H1 (cell line): ENCODE measurements at regions not wholly inside any gene's neighbourhood (a gene's known extent, or its start where the extent isn't known, plus 50 kb on each side); places are given as distances from the start of the nearest gene placed in this dataset.

Source experiments
- CTCF ChIA-PET: fragments of 300-600 bp; sonication (Branson Sonifier 250); formaldehyde crosslinking; loops from one replicate; lab custom pipeline; 2021; ENCODE audit not compliant: partially characterized antibody; lab: Charles Lee
- POLR2A ChIA-PET: fragments of 300-600 bp; sonication (Branson Sonifier 250); formaldehyde crosslinking; loops from one replicate; lab custom pipeline; 2021; ENCODE audit warnings: inconsistent platforms; ENCODE audit not compliant: partially characterized antibody; lab: Charles Lee
- DNase-seq, 2 experiments: peaks; one replicate each; pipeline versions ENCODE4 v3.0.0 to v3.0.0-alpha.2; 2010 to 2022; ENCODE audit warnings: low spot score in 2 of 2, low read depth in 1 of 2, mixed read lengths in 1 of 2
- FAIRE-seq: peaks from 2 replicates; lab custom pipeline; 2011; peaks lifted over from hg19 to GRCh38; lab: Jason Lieb, UNC
- H2AFZ ChIP-seq: 2 replicates; pipeline ENCODE4 v1.8.1; 2012; ENCODE audit warnings: low read length, inconsistent platforms
- H2AK5ac ChIP-seq: 2 replicates; pipeline ENCODE4 v1.6.1; 2013; ENCODE audit warnings: low read depth, low read length
- H2BK120ac ChIP-seq: replicated peaks from 2 replicates; pipeline ENCODE3; 2013; ENCODE audit warnings: low read depth, low read length, inconsistent platforms
- H2BK12ac ChIP-seq: 2 replicates; pipeline ENCODE4 v1.6.1; 2013; ENCODE audit warnings: low read depth, low read length
- H2BK15ac ChIP-seq: 2 replicates; pipeline ENCODE4 v1.6.1; 2013; ENCODE audit warnings: low read length
- H2BK20ac ChIP-seq: 2 replicates; pipeline ENCODE4 v1.6.1; 2013; ENCODE audit warnings: low read length
- H2BK5ac ChIP-seq: 2 replicates; pipeline ENCODE4 v1.6.1; 2013; ENCODE audit warnings: low read depth, low read length
- H3K14ac ChIP-seq: 2 replicates; pipeline ENCODE4 v1.6.1; 2013; ENCODE audit warnings: inconsistent platforms; ENCODE audit not compliant: insufficient read length
- H3K18ac ChIP-seq: 2 replicates; pipeline ENCODE4 v1.6.1; 2013; ENCODE audit warnings: low read length; ENCODE audit errors: extremely low read depth
- H3K23ac ChIP-seq: 2 replicates; pipeline ENCODE4 v1.6.1; 2013; ENCODE audit warnings: inconsistent platforms; ENCODE audit not compliant: insufficient read length
- H3K23me2 ChIP-seq: 2 replicates; pipeline ENCODE4 v1.6.1; 2013; ENCODE audit warnings: low read depth, low read length
- H3K27ac ChIP-seq: 2 replicates; pipeline ENCODE4 v1.6.1; 2011; ENCODE audit warnings: low read depth, low read length, inconsistent platforms
- H3K27me3 ChIP-seq, 4 experiments: replicated peaks in 1 of 4; 1 replicate in 1 of 4; 2 replicates in 3 of 4; pipeline versions ENCODE4 v1.6.1 to v1.8.1; 2011 to 2013; ENCODE audit warnings: low read length in 3 of 4, mild to moderate bottlenecking in 3 of 4, inconsistent platforms in 2 of 4, mixed read lengths in 2 of 4, moderate library complexity in 1 of 4; ENCODE audit not compliant: control insufficient read depth in 3 of 4, insufficient read depth in 3 of 4; ENCODE audit errors: extremely low read depth in 1 of 4
- H3K36me3 ChIP-seq, 4 experiments: 2 replicates each; pipeline versions ENCODE4 v1.6.1 to v1.8.1; 2011 to 2013; ENCODE audit warnings: mild to moderate bottlenecking in 4 of 4, low read length in 3 of 4, moderate library complexity in 2 of 4, control low read depth in 1 of 4, inconsistent platforms in 1 of 4; ENCODE audit not compliant: insufficient read depth in 4 of 4, control insufficient read depth in 2 of 4
- H3K4ac ChIP-seq: replicated peaks from 2 replicates; pipeline ENCODE3; 2013; ENCODE audit warnings: low read length, low read depth, mixed read lengths, inconsistent platforms; ENCODE audit not compliant: insufficient read length
- H3K4me1 ChIP-seq, 4 experiments: replicated peaks in 1 of 4; 1 replicate in 1 of 4; 2 replicates in 3 of 4; pipeline versions ENCODE4 v1.6.1 to v1.8.1; 2011 to 2013; ENCODE audit warnings: low read length in 3 of 4, inconsistent platforms in 2 of 4, mixed read lengths in 1 of 4; ENCODE audit not compliant: insufficient read depth in 4 of 4, control insufficient read depth in 3 of 4
- H3K4me2 ChIP-seq, 2 experiments: 2 replicates each; pipeline versions ENCODE4 v1.6.1 to v1.8.1; 2011 to 2013; ENCODE audit warnings: low read depth in 2 of 2, low read length in 2 of 2, control low read depth in 1 of 2, inconsistent platforms in 1 of 2, mild to moderate bottlenecking in 1 of 2; ENCODE audit not compliant: insufficient read depth in 1 of 2
- H3K4me3 ChIP-seq, 4 experiments: fragments of 200-600, 300-600 bp in 1 of 4; sonication (generic), shearing (Covaris generic), sonication (Bioruptor Twin) in 1 of 4; 2 replicates each; pipeline versions ENCODE4 v1.5.1 to v1.8.1; 2011 to 2016; ENCODE audit warnings: low read length in 4 of 4, low read depth in 3 of 4, control low read depth in 2 of 4, inconsistent platforms in 2 of 4, mild to moderate bottlenecking in 2 of 4, mixed read lengths in 1 of 4, moderate library complexity in 1 of 4; ENCODE audit not compliant: insufficient read depth in 2 of 4; ENCODE audit errors: extremely low read depth in 1 of 4
- H3K56ac ChIP-seq: replicated peaks from 2 replicates; pipeline ENCODE3; 2013; ENCODE audit warnings: low read depth, mild to moderate bottlenecking, mixed read lengths, low read length, inconsistent platforms; ENCODE audit not compliant: insufficient read length
- H3K79me1 ChIP-seq: 2 replicates; pipeline ENCODE4 v1.6.1; 2013; ENCODE audit warnings: low read depth, low read length, control low read depth
- H3K79me2 ChIP-seq, 2 experiments: 2 replicates each; pipeline versions ENCODE4 v1.6.1 to v1.8.1; 2012 to 2013; ENCODE audit warnings: low read length in 2 of 2, mild to moderate bottlenecking in 2 of 2, inconsistent platforms in 1 of 2; ENCODE audit not compliant: insufficient read depth in 2 of 2, control insufficient read depth in 1 of 2
- H3K9ac ChIP-seq, 4 experiments: replicated peaks in 1 of 4; 1 replicate in 1 of 4; 2 replicates in 3 of 4; pipeline versions ENCODE4 v1.6.1 to v1.8.1; 2011 to 2013; ENCODE audit warnings: low read depth in 3 of 4, low read length in 3 of 4, control low read depth in 2 of 4, mild to moderate bottlenecking in 2 of 4, moderate library complexity in 2 of 4, inconsistent platforms in 1 of 4; ENCODE audit errors: extremely low read depth in 1 of 4
- H3K9me3 ChIP-seq, 2 experiments: 2 replicates each; pipeline versions ENCODE4 v1.6.1 to v1.8.1; 2012 to 2013; ENCODE audit warnings: mild to moderate bottlenecking in 2 of 2, moderate library complexity in 2 of 2, control low read depth in 1 of 2, inconsistent platforms in 1 of 2, low read depth in 1 of 2, low read length in 1 of 2, mixed read lengths in 1 of 2; ENCODE audit not compliant: insufficient read depth in 2 of 2
- H4K20me1 ChIP-seq, 2 experiments: replicated peaks in 1 of 2; 2 replicates each; pipeline versions ENCODE3 to v1.8.1; 2011 to 2013; ENCODE audit warnings: inconsistent platforms in 2 of 2, low read length in 2 of 2, mild to moderate bottlenecking in 1 of 2; ENCODE audit not compliant: insufficient read depth in 2 of 2, control insufficient read depth in 1 of 2
- H4K5ac ChIP-seq: 2 replicates; pipeline ENCODE4 v1.6.1; 2013; ENCODE audit warnings: low read length, low read depth, mixed read lengths, inconsistent platforms; ENCODE audit not compliant: insufficient read length
- H4K8ac ChIP-seq: 2 replicates; pipeline ENCODE4 v1.8.0; 2013; ENCODE audit warnings: mild to moderate bottlenecking, moderate library complexity, low read length, inconsistent platforms; ENCODE audit not compliant: insufficient read depth; ENCODE audit errors: extremely low read depth
- H4K91ac ChIP-seq: replicated peaks from 2 replicates; pipeline ENCODE3; 2013; ENCODE audit warnings: low read length, mixed read lengths, inconsistent platforms; ENCODE audit not compliant: insufficient read length
- NRF1 ChIP-seq: IDR thresholded peaks from 2 replicates; pipeline ENCODE4 v1.6.1; 2011; ENCODE audit warnings: mild to moderate bottlenecking, low read depth, low read length, improper control_type of control experiment
- SP1 ChIP-seq: IDR thresholded peaks from 2 replicates; pipeline ENCODE4 v1.6.1; 2011; ENCODE audit warnings: low read depth, low read length
- WGBS, 2 experiments: shearing (Covaris generic) in 1 of 2; methylation state at CpG; one replicate each; pipeline versions ENCODE4 v1.1.6 to v1.1.7; 2013 to 2015; ENCODE audit warnings: low lambda C conversion rate in 2 of 2, mixed read lengths in 2 of 2, inconsistent platforms in 1 of 2, low coverage in 1 of 2, missing lambda C conversion rate in 1 of 2; ENCODE audit not compliant: insufficient replicate concordance in 2 of 2, insufficient coverage in 1 of 2, insufficient read length in 1 of 2; ENCODE audit errors: extremely low coverage in 1 of 2, missing lambda C conversion rate in 1 of 2; 5-methylcytosine and 5-hydroxymethylcytosine counted together

- H2BK15ac ChIP-seq: no peak overlapping the region
- H3K4me1 ChIP-seq: no peaks in the 10 kb centered on the region
- no peak overlapping the region for H2AK5ac ChIP-seq
- FAIRE-seq (no peak), DNase-seq (no peak)
- H4K5ac ChIP-seq: no peak overlapping the region
- no peak overlapping the region for H2BK20ac ChIP-seq
- H3K4me2 ChIP-seq: no peak overlapping the region
- H3K27ac ChIP-seq: no peak overlapping the region
- H3K23me2 ChIP-seq: no peaks in the 10 kb centered on the region
- H3K56ac ChIP-seq: no peak overlapping the region
- POLR2A ChIA-PET: no interaction called here
- H3K9me3 ChIP-seq: no peaks in the 10 kb centered on the region
- no peak overlapping the region for H4K91ac ChIP-seq
- H2BK12ac ChIP-seq: no peak overlapping the region
- H2BK5ac ChIP-seq: no peak overlapping the region
- H3K18ac ChIP-seq: no peak overlapping the region
- H4K20me1 ChIP-seq: no peaks in the 10 kb centered on the region
- no peak overlapping the region for H2AFZ ChIP-seq
- H3K79me1 ChIP-seq: no peaks in the 10 kb centered on the region
- H3K23ac ChIP-seq: no peak overlapping the region
- H3K9ac ChIP-seq: no peak overlapping the region
- no peak overlapping the region for H3K14ac ChIP-seq
- H3K79me2 ChIP-seq: no peaks in the 10 kb centered on the region
- no peaks in the 10 kb centered on the region for H3K27me3 ChIP-seq
- CTCF ChIA-PET: interaction anchor here (2.0 kb wide), 1 partner anchor 18 kb away, joined by 6 read pairs; no protein-coding TSS in a partner anchor
- WGBS, 2 experiments: 94% methylated on average over 2 of the region's 2 CpGs; no CpG with 5 or more reads in 1 of the 2 experiments
- no peak overlapping the region for H2BK120ac ChIP-seq
- no peaks in the 10 kb centered on the region for H3K36me3 ChIP-seq
- no peak overlapping the region for H3K4ac ChIP-seq
- H3K4me3 ChIP-seq: no peak overlapping the region
- no peak overlapping the region for H4K8ac ChIP-seq
- TF ChIP-seq NRF1: no peak
- TF ChIP-seq SP1: no peak
Measured at GRCh38 chr4:99753931-99754330, 62.7 kb upstream of the DAPP1 start.
